SW 1271 (cell line): ENCODE measurements at regions not wholly inside any gene's neighbourhood (a gene's known extent, or its start where the extent isn't known, plus 50 kb on each side); places are given as distances from the start of the nearest gene placed in this dataset.
A peak's percentile ranks its signal among the peaks of the same experiment; 100 is the strongest.
"Not testable (repeated sequence)": the region's sequence is repeated elsewhere in the genome, so short reads cannot be mapped to it uniquely, and the experiment has no call there.

Source experiments
- DNase-seq, 2 experiments: peaks; one replicate each; lab custom pipeline; 2025; lab: John Stamatoyannopoulos, UW

DNA sequence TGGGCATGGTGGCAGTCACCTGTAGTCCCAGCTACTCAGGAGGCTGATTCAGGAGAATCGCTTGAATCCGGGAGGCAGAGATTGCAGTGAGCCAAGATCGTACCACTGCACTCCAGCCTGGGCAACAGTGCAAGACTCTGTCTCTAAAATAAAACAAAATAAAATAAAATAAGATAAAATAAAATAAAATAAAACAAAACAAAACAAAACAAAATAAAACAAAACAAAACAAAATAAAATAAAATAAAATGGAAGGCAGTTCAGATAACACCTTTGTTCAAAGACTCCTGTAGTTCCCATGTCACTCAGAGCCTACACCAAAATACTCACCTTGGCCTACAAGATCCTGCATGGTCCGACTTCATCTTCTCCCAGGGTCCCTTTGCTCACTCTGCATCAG is 61.3 kb downstream of the SYF2 start:
- DNase-seq, result not testable (repeated sequence)

DNA sequence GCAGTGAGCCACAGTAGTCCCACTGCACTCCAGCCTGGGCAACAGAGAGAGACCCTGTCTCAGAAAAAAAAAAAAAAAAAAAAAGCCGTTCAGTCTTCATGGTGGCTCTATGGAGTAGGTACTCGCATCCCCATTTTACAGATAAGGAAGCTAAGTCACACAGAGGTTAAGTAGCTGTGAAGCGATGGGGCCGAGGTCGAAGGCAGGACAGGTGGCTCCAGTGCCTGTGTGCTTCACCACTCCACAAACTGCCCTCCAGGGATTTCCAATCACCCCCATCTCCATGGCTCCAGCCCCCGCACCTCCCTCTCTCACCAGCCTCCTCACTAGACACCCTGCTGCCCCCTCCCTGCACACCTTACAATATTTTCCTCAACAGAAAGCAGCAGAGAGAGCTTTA is 61.9 kb downstream of the SYF2 start:
- DNase-seq, result no peak

DNA sequence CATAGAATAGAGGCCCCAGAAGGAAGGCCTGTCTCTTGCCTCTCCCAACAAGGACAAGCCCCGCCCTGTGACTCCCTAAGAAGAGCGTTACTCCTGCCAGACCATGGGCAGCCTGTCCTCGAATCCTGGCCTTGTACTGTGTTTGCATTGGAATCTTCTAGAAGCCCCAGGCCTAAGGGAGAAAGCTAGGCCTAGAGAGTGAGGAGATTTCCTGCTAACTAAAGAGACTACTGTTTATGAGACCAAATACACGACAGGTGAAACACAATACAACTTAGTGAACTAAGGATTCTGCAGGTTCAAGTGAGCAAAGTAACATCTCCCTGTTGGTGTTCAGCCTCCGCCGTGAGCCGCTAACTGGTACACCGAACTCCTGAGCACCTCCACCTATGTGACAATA is 62.7 kb downstream of the SYF2 start:
- DNase-seq, result no peak

DNA sequence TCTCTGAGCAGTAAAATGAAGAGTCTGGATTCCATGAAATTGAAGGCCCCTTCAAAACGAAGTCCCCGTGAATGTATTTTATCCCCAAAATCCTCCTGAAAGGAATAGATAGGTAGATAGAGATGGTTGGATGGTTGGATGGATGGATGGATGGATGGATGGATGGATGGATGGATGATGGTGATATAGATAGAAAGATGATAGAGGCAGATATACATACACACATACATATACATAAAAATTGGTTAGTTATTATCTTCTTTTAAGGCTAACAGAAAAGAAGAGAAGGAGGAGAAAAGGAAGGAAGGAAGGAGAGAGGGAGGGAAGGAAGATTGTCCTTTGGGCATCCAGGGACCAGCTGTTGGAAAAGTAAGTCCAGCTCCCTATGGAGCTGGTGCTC is 63.1 kb downstream of the SYF2 start:
- DNase-seq, result no peak

DNA sequence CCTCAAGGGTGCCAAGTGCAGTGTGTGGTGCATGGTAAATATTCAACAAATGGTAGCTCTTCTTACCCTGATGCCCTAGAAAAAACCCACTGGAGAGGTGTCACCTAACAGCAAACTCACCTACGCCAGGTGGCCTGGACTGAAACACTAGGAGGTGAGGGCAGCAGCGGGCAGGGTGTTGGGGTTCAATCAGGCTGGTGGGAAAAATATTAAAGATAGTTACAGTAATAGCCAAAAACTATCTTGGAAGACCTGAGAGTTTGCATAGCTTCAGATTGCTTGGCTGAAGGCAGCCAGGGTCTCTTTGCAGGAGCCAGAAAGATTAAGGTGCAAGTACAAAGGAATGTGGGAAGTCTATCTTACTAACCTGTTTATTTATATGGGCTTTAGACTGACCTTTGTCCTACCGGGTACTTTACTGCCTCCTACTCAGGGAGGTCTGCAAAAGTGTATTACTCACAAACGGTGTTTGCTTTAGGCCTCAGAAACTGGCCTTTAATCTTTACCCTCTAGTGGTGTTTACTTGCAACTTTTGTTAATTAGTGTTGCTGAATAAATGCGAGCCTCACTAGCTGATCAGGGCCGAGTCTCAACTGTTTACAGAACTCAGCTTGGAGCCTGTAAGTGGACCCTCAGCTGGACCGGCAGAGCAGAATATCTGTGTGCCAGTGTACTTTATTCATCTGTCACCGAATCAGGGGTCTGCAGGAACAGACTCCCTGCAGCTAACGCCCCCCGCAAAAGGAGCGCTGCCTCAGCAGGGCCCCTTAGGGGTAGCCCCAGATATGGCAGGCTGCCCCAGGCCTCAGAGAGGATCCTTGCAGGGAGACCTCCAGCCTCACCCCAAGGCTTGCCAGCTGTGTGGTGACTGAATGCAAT is 63.9 kb downstream of the SYF2 start:
- DNase-seq, result no peak

DNA sequence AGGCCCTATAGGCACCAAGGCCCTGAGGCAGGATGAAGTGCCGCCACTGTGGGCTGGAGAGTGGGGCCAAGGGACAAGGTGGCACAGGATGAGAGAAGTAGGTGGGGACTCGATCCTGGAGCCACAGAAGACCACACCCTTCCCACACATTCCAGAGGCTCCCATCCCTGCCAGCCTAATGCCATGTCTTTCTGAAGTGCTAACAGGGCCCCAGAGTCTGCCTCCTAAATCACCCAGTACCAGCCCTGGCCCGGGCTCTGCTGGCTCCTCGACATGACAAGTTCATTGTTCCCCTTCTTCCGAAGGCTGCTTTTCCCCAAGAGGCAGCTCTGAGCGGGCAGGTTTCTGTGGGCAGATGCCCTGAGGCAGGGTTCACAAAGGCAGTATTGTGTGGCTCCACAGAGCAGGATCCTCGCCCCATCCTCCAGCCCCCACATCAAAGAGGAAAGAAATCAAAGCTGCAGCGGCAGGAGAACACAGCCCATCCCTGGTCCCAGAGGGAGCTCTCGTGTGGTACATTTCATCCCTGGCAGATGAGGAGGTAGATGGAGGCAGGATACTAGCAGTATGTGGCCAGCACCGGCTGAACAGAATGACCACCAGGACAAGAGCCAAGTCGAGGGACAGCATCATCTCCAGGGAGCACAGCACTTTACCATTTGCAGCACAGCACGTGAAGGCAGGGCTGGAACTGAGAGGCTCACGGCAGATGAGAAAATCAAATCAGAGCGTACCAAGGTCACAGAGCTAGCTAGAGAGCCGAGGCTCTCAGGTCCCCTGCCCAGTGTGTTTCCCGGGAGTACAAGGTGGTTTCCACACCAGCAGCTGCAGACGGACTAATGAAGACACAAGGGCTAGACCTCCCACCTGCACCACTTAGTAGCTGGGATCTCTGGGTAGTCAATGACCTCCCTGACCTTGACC is 64.8 kb downstream of the SYF2 start:
- DNase-seq, result no peak

DNA sequence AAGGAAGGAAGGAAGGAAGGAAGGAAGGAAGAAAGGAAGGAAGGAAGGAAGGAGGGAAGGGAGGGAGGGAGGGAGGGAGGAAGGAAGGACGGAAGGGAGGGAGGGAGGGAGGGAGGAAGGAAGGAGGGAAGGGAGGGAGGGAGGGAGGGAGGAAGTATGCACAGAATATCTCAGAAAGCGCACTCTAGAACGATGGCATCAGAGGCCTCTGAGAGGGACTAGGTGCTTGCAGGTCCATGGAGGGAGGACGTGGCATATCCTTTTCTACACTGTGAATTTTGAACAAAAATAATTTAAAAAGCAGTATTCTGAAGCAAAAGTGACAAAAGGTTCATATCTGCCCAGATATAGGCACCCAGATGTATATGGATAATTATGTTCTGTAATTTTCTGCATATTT is 65.5 kb downstream of the SYF2 start:
- no peak for DNase-seq

DNA sequence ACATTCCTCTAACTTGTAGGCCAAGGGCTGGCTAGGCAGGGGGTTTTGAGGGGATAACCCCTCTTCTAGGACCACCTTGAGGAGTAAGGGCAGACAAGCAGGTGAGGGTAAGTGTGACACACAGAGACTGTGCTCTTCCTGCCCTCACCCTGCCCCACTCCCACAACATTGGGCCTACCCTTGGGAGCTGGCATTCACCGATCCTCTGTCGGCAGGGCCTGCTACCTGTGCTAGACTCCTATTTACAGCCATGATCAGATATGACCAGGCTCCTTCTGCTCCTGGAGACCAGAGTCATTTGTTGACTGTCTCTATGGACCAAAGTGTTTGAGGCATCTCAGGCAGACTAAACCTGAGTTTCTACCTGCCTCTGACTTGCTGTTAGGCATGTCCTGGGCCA is 68.3 kb downstream of the SYF2 start:
- DNase-seq, result no peak

DNA sequence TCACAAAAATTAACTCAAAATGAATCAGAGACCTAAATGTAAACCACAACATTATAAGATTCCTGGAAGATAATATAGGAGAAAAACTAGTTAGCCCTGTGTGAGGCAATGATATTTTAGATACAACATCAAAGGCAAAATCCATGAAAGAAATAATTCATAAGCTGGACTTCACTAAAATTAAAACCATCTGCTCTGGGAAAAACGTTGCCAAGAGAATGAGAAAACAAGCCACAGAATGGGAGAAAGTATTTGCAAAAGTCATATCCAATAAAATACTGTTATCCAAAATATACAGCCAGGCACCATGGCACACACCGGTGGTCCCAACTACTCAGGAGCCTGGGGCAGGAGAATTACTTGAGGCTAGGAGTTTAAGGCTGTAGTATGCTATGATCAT is 70.3 kb downstream of the SYF2 start:
- no peak for DNase-seq

DNA sequence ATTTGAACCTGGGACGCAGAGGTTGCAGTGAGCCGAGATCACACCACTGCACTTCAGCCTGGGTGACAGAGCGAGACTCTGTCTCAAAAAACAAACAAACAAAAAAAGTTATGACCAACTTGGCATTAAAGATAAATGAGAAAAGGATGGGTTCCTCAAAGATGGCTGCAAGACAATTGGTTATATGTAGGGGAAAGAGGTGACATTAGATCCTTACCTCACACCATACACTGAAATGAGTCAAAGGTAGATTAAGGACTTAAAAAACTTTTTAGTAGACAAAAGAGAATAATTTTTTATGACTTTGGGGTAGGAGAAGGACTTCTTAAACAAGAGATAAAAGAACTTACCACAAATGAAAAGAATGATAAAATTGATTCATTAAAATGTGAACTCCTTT is 74.5 kb downstream of the SYF2 start:
- no peak for DNase-seq

DNA sequence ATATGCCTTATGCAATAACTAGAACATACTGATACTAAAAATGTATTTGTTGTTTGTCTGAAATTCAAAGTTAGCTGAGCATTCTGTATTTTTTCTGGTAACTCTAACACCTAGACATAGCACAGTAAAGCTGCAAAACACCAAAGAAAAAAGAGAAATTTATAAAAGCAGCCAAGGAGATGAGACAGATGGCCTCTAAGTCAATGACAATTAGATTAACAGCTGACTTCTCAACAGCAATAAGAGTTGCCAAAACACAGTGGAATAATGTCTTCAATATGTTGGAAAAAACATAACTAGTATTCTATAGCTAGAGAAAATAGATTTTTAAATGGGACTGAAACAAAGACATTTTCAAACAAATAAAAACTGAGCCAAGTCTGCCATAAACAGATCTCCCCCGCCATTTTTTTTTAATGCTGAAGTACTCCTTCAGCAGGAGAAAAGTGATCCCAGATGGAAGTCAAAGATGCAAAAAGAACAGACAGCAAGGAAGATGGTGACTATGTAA is 81.3 kb downstream of the SYF2 start:
- DNase-seq, result no peak

DNA sequence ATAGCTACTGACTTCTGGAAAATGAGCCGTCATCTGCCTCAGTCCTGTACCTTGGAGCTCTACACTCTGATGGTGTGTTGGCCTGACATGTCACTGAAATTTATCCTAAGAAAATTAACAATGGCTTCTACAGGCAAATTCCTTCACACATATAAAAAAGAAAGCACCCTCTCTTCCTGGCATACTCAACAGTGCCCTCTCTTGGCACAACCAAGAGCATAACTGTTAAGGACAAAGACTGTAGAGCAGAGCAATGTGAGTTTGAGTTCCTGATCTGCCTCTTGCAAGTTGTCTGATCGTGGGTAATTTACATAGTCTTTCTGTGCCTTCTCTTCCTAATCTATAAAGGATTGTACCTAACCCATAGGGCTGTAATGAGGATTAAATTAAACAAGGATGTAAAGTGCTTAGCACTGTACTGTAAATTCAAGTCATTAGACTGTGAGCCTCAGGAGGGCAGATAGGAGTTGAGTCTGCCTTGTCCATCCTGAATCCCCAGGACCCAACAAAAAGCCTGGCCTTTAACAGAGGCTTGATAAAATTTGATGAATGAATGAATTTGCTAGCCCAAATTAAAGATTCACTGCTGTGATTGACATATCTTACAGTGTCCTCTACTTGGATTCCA is 83.5 kb downstream of the SYF2 start:
- peak in 1 of 2 experiments; percentile 8 for DNase-seq

DNA sequence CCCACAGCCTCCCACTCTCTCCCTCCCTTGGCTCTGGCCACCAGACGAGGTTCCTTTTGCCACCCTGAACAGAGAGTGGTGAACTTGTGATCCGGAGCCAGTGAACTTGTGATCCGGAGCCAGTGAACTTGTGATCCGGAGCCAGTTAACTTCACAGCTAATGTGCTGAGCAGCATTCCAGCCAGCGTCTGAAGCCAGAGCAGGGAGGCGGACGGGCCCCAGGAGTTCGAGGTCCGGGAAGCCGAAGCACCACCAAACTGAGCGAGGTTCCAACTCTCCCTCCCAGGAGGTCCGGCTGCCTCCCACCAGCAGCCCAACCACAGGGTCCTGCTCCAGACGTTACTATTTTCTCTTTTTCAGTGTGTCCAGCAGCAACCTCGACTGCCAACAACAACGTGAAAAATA is 85.8 kb downstream of the SYF2 start:
- DNase-seq, result no peak

DNA sequence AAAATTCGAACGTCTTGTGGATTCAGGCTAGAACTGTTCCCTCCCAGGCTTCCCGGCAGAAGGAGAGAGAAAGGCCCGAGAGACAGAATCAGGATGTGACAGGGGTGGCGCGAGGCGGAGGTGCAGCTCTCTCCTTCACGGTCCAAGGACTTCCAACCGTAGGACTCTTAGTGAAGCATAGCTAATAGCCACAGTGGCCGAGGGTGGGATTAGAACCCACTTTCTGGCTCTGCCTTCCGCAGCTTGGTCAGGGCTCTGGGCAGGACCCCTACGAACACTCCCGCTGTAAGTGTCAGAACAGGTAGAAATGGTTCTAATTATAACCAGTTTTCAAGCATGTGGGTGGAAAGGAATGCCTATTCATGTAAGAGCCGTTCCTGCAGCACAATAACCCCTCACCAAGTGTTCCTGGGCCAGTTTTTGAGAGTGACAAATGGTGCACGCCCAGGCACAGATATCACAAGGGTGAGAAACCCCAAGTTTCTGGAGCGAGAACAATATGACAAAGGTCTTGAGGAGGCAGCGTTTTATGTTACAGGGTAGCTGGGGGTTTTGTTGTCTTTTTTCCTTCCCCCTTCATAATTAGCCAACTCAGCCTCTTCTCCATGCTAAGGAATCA is 86.4 kb downstream of the SYF2 start:
- DNase-seq, result no peak

DNA sequence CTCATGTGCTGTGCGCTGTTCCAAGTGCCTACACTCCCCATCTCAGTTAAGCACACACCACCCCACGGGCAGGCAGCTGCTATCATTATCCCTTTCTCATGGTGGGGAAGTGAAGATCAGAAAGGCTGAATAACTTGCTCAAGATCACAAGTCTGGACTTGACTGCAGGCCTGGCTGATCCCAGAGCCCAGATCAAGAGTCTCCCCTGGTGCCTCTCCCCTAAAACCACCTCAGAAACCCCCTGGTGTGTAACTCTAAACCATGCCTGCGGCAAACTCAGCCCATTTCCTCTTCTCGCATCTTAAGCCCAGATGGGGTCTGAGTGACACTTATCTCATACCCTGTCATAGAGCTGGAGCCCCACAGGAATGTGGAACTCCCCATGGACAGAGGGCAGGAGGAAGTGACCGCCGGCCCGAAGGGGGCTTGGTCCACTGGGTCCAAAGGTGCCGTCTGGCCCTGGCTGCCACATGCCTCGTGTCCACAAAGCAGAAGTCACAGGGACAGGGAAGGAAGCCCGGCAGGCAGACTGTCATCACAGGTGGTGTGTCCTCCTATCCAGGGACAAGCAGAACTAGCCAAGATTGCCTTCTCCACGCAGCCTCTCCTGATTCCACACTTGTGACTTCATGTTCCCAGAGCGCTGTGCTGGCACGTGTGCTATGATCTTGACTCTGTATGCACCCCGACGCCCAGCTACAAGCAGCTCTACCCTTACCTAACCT is 92.1 kb downstream of the SYF2 start:
- no peak for DNase-seq

DNA sequence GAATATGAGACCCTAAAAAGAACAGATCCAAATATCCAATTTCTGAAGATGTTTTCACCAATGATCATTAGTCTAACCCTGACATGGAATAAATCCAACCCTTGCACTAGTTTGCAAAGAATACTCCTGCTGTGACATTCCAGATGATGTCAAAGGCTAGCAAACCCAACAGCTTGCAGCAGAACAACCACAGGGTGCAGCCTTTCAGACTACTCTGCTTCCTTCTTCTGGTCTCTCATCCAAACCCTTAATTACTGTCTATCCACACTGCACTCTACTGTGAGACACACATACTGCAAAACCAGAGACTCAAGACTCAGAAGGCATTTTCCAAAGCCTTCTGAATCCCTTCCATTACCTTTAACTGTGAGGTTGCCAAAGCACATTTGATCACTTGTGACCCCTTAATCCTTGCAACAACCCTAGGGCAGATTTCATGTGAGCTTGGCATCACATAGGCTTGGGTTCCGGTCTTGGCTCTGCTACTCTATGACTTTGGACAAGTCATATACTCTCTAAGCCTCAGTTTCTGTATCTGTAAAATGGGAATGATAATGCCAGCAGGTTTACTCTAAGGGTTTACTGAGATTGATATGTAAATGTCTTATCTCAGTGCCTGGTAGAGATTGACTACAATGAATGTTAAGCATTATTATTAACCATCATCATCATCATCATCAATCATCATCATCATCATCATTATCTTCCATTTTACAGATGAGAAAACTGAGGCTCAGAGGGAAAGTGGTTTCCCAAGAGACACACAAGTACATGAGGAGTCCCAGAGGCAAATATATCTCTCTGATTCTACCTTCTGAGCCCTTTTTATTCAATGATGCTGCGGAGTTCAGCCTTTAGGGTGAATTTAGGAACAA is 94.5 kb downstream of the SYF2 start:
- DNase-seq, result no peak

DNA sequence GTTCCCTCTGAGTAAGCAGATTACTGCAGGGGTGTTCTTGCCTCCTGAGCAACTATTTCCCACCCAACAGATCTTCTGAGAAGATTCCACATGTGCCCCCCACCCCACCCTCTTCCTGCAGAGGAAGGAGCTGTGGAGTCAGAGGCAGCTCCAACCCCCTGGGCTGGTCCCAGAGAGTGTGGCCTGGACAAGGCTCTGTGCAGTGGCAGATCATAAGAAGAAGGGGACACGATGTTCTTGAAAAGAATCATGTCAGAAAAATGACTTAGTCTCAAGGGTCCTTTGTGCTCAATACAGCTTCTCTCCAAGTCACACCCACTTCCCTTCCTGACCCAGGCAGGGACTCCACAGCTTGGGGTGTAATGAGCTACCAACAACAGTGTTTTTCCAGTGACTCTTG is 95.2 kb downstream of the SYF2 start:
- DNase-seq, result no peak

DNA sequence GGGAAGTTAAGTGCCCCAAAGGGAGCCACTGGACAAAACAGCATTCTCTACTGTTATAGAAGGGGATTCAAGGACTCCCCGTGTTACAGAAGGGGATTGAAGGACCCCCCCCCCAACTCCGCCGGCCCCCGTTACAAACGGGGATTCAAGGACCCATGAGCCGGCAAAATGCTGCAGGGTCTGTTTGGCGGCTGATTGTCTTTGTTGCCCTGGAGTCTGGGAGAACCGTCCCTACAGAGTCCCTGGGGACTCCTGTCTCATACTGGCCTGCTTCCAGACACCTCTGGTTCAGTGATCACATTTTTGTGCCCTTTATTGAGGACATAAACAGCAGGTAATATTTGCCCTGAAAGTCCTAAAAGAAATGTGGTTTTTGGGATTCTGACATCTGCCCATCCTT is 96.4 kb downstream of the SYF2 start:
- no peak for DNase-seq

DNA sequence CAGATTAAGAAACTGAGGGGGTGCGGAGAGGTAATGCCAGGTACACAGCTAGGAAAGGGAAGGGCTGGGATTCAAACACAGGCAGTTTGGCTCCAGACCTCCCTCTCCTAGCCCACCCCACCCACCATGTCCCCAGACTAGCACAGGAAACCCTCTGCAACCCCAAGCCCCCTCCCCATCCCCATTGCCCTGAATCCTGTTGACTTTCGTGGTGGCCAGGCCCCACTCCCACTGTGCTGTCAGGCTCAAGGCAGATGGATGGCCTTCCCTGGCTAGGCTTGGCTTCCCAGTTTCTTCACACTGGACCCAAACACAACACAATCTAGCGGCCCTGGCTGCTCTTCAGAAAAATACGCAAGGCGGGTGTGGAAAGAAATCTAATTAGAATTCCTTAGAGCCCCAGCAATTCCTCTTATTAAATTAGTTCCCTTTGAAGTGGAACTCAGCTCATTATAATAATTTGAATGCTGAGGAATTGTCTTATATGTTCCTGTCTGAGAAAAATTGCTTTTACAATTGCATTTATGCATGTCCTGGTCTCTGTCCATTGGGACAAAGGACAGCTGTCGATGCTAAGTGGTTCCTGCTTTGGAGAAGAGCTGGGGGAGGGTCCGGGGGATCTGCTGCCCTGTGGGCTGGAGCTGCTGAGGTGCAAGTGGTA is 97.4 kb downstream of the SYF2 start:
- no peak for DNase-seq

DNA sequence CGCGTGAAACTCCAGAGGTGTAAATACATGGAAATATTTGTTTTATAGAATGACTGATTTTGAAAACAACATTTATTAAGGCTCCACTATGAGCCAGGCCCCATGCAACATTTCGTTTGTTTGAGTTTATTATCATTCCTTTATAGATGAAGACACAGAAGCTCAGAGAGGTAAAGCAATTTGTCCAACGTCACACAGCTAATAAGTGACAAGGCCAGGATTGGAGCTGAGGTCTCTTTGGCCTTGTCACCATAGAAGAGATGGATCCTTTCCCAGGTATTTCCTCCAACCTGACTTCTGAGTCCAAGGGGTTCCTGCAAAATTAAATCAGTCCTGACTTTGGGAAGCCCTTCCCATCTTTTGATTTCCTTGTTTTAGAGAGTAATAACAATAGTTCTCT is 98.0 kb downstream of the SYF2 start:
- DNase-seq, result no peak
